GM21825 (cell line): ENCODE measurements at regions not wholly inside any gene's neighbourhood (a gene's known extent, or its start where the extent isn't known, plus 50 kb on each side); places are given as distances from the start of the nearest gene placed in this dataset.

Source experiments
- ATAC-seq: cut with Tn5 transposase; IDR thresholded peaks from one replicate; pipeline ENCODE4 v1.9.1; 2021; ENCODE audit warnings: mild to moderate bottlenecking, moderate library complexity; ENCODE audit not compliant: unreplicated experiment

GRCh38 chrX:11040405-11040804 lies 70.7 kb upstream of the HCCS start:
- no peak for ATAC-seq

GRCh38 chrX:11040996-11041395 lies 70.1 kb upstream of the HCCS start:
- no peak for ATAC-seq

- ATAC-seq = no peak
Measured at GRCh38 chrX:11050013-11050412, 61.1 kb upstream of the HCCS start.

GRCh38 chrX:11053351-11053750 lies 57.8 kb upstream of the HCCS start:
- ATAC-seq = no peak

- ATAC-seq = no peak
Measured at GRCh38 chrX:11056322-11057176, 54.6 kb upstream of the HCCS start.

- ATAC-seq = no peak
Measured at GRCh38 chrX:11059933-11060332, 51.2 kb upstream of the HCCS start.
